ENCODE measurements at regions not wholly inside any gene's neighbourhood (a gene's known extent, or its start where the extent isn't known, plus 50 kb on each side); places are given as distances from the start of the nearest gene placed in this dataset. TPM values are rescaled to one million over a fixed set of nuclear protein-coding genes. Genes with fewer than 3 reads are reported as not detected.

Small RNAs in the stretch of these regions (small RNA-seq; reads per million reads assigned to genes)
- not detected for gene AC107983.1 (ENCODE audit: insufficient read depth)
